H1 (cell line): ENCODE measurements at regions not wholly inside any gene's neighbourhood (a gene's known extent, or its start where the extent isn't known, plus 50 kb on each side); places are given as distances from the start of the nearest gene placed in this dataset.

ENCODE experiments used
- CTCF ChIA-PET: fragments of 300-600 bp; sonication (Branson Sonifier 250); formaldehyde crosslinking; loops from one replicate; lab custom pipeline; 2021; ENCODE audit not compliant: partially characterized antibody; lab: Charles Lee
- POLR2A ChIA-PET: fragments of 300-600 bp; sonication (Branson Sonifier 250); formaldehyde crosslinking; loops from one replicate; lab custom pipeline; 2021; ENCODE audit warnings: inconsistent platforms; ENCODE audit not compliant: partially characterized antibody; lab: Charles Lee
- DNase-seq, 2 experiments: peaks; one replicate each; pipeline versions ENCODE4 v3.0.0 to v3.0.0-alpha.2; 2010 to 2022; ENCODE audit warnings: low spot score in 2 of 2, low read depth in 1 of 2, mixed read lengths in 1 of 2
- FAIRE-seq: peaks from 2 replicates; lab custom pipeline; 2011; peaks lifted over from hg19 to GRCh38; lab: Jason Lieb, UNC
- H2AFZ ChIP-seq: 2 replicates; pipeline ENCODE4 v1.8.1; 2012; ENCODE audit warnings: low read length, inconsistent platforms
- H2AK5ac ChIP-seq: 2 replicates; pipeline ENCODE4 v1.6.1; 2013; ENCODE audit warnings: low read depth, low read length
- H2BK120ac ChIP-seq: replicated peaks from 2 replicates; pipeline ENCODE3; 2013; ENCODE audit warnings: low read depth, low read length, inconsistent platforms
- H2BK12ac ChIP-seq: 2 replicates; pipeline ENCODE4 v1.6.1; 2013; ENCODE audit warnings: low read depth, low read length
- H2BK15ac ChIP-seq: 2 replicates; pipeline ENCODE4 v1.6.1; 2013; ENCODE audit warnings: low read length
- H2BK20ac ChIP-seq: 2 replicates; pipeline ENCODE4 v1.6.1; 2013; ENCODE audit warnings: low read length
- H2BK5ac ChIP-seq: 2 replicates; pipeline ENCODE4 v1.6.1; 2013; ENCODE audit warnings: low read depth, low read length
- H3K14ac ChIP-seq: 2 replicates; pipeline ENCODE4 v1.6.1; 2013; ENCODE audit warnings: inconsistent platforms; ENCODE audit not compliant: insufficient read length
- H3K18ac ChIP-seq: 2 replicates; pipeline ENCODE4 v1.6.1; 2013; ENCODE audit warnings: low read length; ENCODE audit errors: extremely low read depth
- H3K23ac ChIP-seq: 2 replicates; pipeline ENCODE4 v1.6.1; 2013; ENCODE audit warnings: inconsistent platforms; ENCODE audit not compliant: insufficient read length
- H3K23me2 ChIP-seq: 2 replicates; pipeline ENCODE4 v1.6.1; 2013; ENCODE audit warnings: low read depth, low read length
- H3K27ac ChIP-seq: 2 replicates; pipeline ENCODE4 v1.6.1; 2011; ENCODE audit warnings: low read depth, low read length, inconsistent platforms
- H3K27me3 ChIP-seq, 4 experiments: replicated peaks in 1 of 4; 1 replicate in 1 of 4; 2 replicates in 3 of 4; pipeline versions ENCODE4 v1.6.1 to v1.8.1; 2011 to 2013; ENCODE audit warnings: low read length in 3 of 4, mild to moderate bottlenecking in 3 of 4, inconsistent platforms in 2 of 4, mixed read lengths in 2 of 4, moderate library complexity in 1 of 4; ENCODE audit not compliant: control insufficient read depth in 3 of 4, insufficient read depth in 3 of 4; ENCODE audit errors: extremely low read depth in 1 of 4
- H3K36me3 ChIP-seq, 4 experiments: 2 replicates each; pipeline versions ENCODE4 v1.6.1 to v1.8.1; 2011 to 2013; ENCODE audit warnings: mild to moderate bottlenecking in 4 of 4, low read length in 3 of 4, moderate library complexity in 2 of 4, control low read depth in 1 of 4, inconsistent platforms in 1 of 4; ENCODE audit not compliant: insufficient read depth in 4 of 4, control insufficient read depth in 2 of 4
- H3K4ac ChIP-seq: replicated peaks from 2 replicates; pipeline ENCODE3; 2013; ENCODE audit warnings: low read length, low read depth, mixed read lengths, inconsistent platforms; ENCODE audit not compliant: insufficient read length
- H3K4me1 ChIP-seq, 4 experiments: replicated peaks in 1 of 4; 1 replicate in 1 of 4; 2 replicates in 3 of 4; pipeline versions ENCODE4 v1.6.1 to v1.8.1; 2011 to 2013; ENCODE audit warnings: low read length in 3 of 4, inconsistent platforms in 2 of 4, mixed read lengths in 1 of 4; ENCODE audit not compliant: insufficient read depth in 4 of 4, control insufficient read depth in 3 of 4
- H3K4me2 ChIP-seq, 2 experiments: 2 replicates each; pipeline versions ENCODE4 v1.6.1 to v1.8.1; 2011 to 2013; ENCODE audit warnings: low read depth in 2 of 2, low read length in 2 of 2, control low read depth in 1 of 2, inconsistent platforms in 1 of 2, mild to moderate bottlenecking in 1 of 2; ENCODE audit not compliant: insufficient read depth in 1 of 2
- H3K4me3 ChIP-seq, 4 experiments: fragments of 200-600, 300-600 bp in 1 of 4; sonication (generic), shearing (Covaris generic), sonication (Bioruptor Twin) in 1 of 4; 2 replicates each; pipeline versions ENCODE4 v1.5.1 to v1.8.1; 2011 to 2016; ENCODE audit warnings: low read length in 4 of 4, low read depth in 3 of 4, control low read depth in 2 of 4, inconsistent platforms in 2 of 4, mild to moderate bottlenecking in 2 of 4, mixed read lengths in 1 of 4, moderate library complexity in 1 of 4; ENCODE audit not compliant: insufficient read depth in 2 of 4; ENCODE audit errors: extremely low read depth in 1 of 4
- H3K56ac ChIP-seq: replicated peaks from 2 replicates; pipeline ENCODE3; 2013; ENCODE audit warnings: low read depth, mild to moderate bottlenecking, mixed read lengths, low read length, inconsistent platforms; ENCODE audit not compliant: insufficient read length
- H3K79me1 ChIP-seq: 2 replicates; pipeline ENCODE4 v1.6.1; 2013; ENCODE audit warnings: low read depth, low read length, control low read depth
- H3K79me2 ChIP-seq, 2 experiments: 2 replicates each; pipeline versions ENCODE4 v1.6.1 to v1.8.1; 2012 to 2013; ENCODE audit warnings: low read length in 2 of 2, mild to moderate bottlenecking in 2 of 2, inconsistent platforms in 1 of 2; ENCODE audit not compliant: insufficient read depth in 2 of 2, control insufficient read depth in 1 of 2
- H3K9ac ChIP-seq, 4 experiments: replicated peaks in 1 of 4; 1 replicate in 1 of 4; 2 replicates in 3 of 4; pipeline versions ENCODE4 v1.6.1 to v1.8.1; 2011 to 2013; ENCODE audit warnings: low read depth in 3 of 4, low read length in 3 of 4, control low read depth in 2 of 4, mild to moderate bottlenecking in 2 of 4, moderate library complexity in 2 of 4, inconsistent platforms in 1 of 4; ENCODE audit errors: extremely low read depth in 1 of 4
- H3K9me3 ChIP-seq, 2 experiments: 2 replicates each; pipeline versions ENCODE4 v1.6.1 to v1.8.1; 2012 to 2013; ENCODE audit warnings: mild to moderate bottlenecking in 2 of 2, moderate library complexity in 2 of 2, control low read depth in 1 of 2, inconsistent platforms in 1 of 2, low read depth in 1 of 2, low read length in 1 of 2, mixed read lengths in 1 of 2; ENCODE audit not compliant: insufficient read depth in 2 of 2
- H4K20me1 ChIP-seq, 2 experiments: replicated peaks in 1 of 2; 2 replicates each; pipeline versions ENCODE3 to v1.8.1; 2011 to 2013; ENCODE audit warnings: inconsistent platforms in 2 of 2, low read length in 2 of 2, mild to moderate bottlenecking in 1 of 2; ENCODE audit not compliant: insufficient read depth in 2 of 2, control insufficient read depth in 1 of 2
- H4K5ac ChIP-seq: 2 replicates; pipeline ENCODE4 v1.6.1; 2013; ENCODE audit warnings: low read length, low read depth, mixed read lengths, inconsistent platforms; ENCODE audit not compliant: insufficient read length
- H4K8ac ChIP-seq: 2 replicates; pipeline ENCODE4 v1.8.0; 2013; ENCODE audit warnings: mild to moderate bottlenecking, moderate library complexity, low read length, inconsistent platforms; ENCODE audit not compliant: insufficient read depth; ENCODE audit errors: extremely low read depth
- H4K91ac ChIP-seq: replicated peaks from 2 replicates; pipeline ENCODE3; 2013; ENCODE audit warnings: low read length, mixed read lengths, inconsistent platforms; ENCODE audit not compliant: insufficient read length
- BACH1 ChIP-seq: IDR thresholded peaks from 2 replicates; pipeline ENCODE4 v1.6.1; 2012; ENCODE audit warnings: low read length, improper control_type of control experiment
- CTBP2 ChIP-seq: IDR thresholded peaks from 2 replicates; pipeline ENCODE4 v1.7.0; 2011; ENCODE audit warnings: borderline replicate concordance, mild to moderate bottlenecking, moderate library complexity, mixed read lengths, low read length; ENCODE audit not compliant: insufficient read depth, insufficient read length
- WGBS, 2 experiments: shearing (Covaris generic) in 1 of 2; methylation state at CpG; one replicate each; pipeline versions ENCODE4 v1.1.6 to v1.1.7; 2013 to 2015; ENCODE audit warnings: low lambda C conversion rate in 2 of 2, mixed read lengths in 2 of 2, inconsistent platforms in 1 of 2, low coverage in 1 of 2, missing lambda C conversion rate in 1 of 2; ENCODE audit not compliant: insufficient replicate concordance in 2 of 2, insufficient coverage in 1 of 2, insufficient read length in 1 of 2; ENCODE audit errors: extremely low coverage in 1 of 2, missing lambda C conversion rate in 1 of 2; 5-methylcytosine and 5-hydroxymethylcytosine counted together

- no peak overlapping the region for H3K4me2 ChIP-seq
- ChIA-PET POLR2A (no interaction called here), CTCF (interaction anchor here (1.2 kb wide), 1 partner anchor 51 kb away, joined by 4 read pairs; no protein-coding TSS in a partner anchor)
- H3K27ac ChIP-seq: no peak overlapping the region
- no peak overlapping the region for H3K18ac ChIP-seq
- no peaks in the 10 kb centered on the region for H3K36me3 ChIP-seq
- TF ChIP-seq BACH1: peak; percentile 71
- no peak for TF ChIP-seq CTBP2
- peak overlapping the region; percentile 87; the same call in 1 of the 2 replicates for H2AFZ ChIP-seq
- no peak overlapping the region for H2BK20ac ChIP-seq
- H3K56ac ChIP-seq: no peak overlapping the region
- H3K23me2 ChIP-seq: no peaks in the 10 kb centered on the region
- H2AK5ac ChIP-seq: no peak overlapping the region
- H2BK15ac ChIP-seq: no peak overlapping the region
- no peaks in the 10 kb centered on the region for H3K79me1 ChIP-seq
- WGBS, 2 experiments: 62% methylated on average over 4 of the region's 4 CpGs; no CpG with 5 or more reads in 1 of the 2 experiments
- no peaks in the 10 kb centered on the region for H3K79me2 ChIP-seq
- no peak overlapping the region for H3K9ac ChIP-seq
- peaks cover 0 to 15% (median 8%) of the 10 kb centered on the region in 4 experiments; a peak in 4 of 7 replicates for H3K4me1 ChIP-seq
- H3K23ac ChIP-seq: no peak overlapping the region
- H3K9me3 ChIP-seq: no peaks in the 10 kb centered on the region
- no peak overlapping the region for H2BK5ac ChIP-seq
- H4K91ac ChIP-seq: no peak overlapping the region
- FAIRE-seq: no peak
- H3K4me3 ChIP-seq: no peak overlapping the region
- no peak overlapping the region for H4K8ac ChIP-seq
- DNase-seq: no peak
- H4K5ac ChIP-seq: no peak overlapping the region
- H3K4ac ChIP-seq: no peak overlapping the region
- no peak overlapping the region for H2BK12ac ChIP-seq
- no peaks in the 10 kb centered on the region for H4K20me1 ChIP-seq
- H3K14ac ChIP-seq: no peak overlapping the region
- H3K27me3 ChIP-seq: no peaks in the 10 kb centered on the region
- no peak overlapping the region for H2BK120ac ChIP-seq
These were observed 83.3 kb upstream of the PPM1H start for GRCh38 chr12:63018273-63018672.
